ENCODE measurements at regions not wholly inside any gene's neighbourhood (a gene's known extent, or its start where the extent isn't known, plus 50 kb on each side); places are given as distances from the start of the nearest gene placed in this dataset.

GRCh38 chr11:95675585-95675984, 114.0 kb downstream of the FAM76B start:
- no peak for TF ChIP-seq CTCF (conservative IDR thresholded peaks at IDR 0.05; ENCODE audit: low read depth)
- POLR2A ChIA-PET (ENCODE audit: low non-redundant PET) = no interaction called here
- no peak for DNase-seq (ENCODE audit: low spot score)
- no peak overlapping the region for H3K27ac ChIP-seq
- CTCF ChIA-PET = no interaction called here

GRCh38 chr11:95674657-95675358, 114.8 kb downstream of the FAM76B start:
- no peak for DNase-seq (ENCODE audit: low spot score)
- CTCF ChIA-PET = no interaction called here
- H3K27ac ChIP-seq = no peak overlapping the region
- POLR2A ChIA-PET (ENCODE audit: low non-redundant PET) = interaction anchor here (0.6 kb wide), 1 partner anchor 528 kb away, joined by 3 read pairs; no protein-coding TSS in a partner anchor
- no peak for TF ChIP-seq CTCF (conservative IDR thresholded peaks at IDR 0.05; ENCODE audit: low read depth)

- no peak overlapping the region for H3K27ac ChIP-seq
- ChIA-PET POLR2A (ENCODE audit: low non-redundant PET) (no interaction called here), CTCF (no interaction called here)
- TF ChIP-seq CTCF (conservative IDR thresholded peaks at IDR 0.05; ENCODE audit: low read depth) = no peak
- no peak for DNase-seq (ENCODE audit: low spot score)
Observed at GRCh38 chr11:95671768-95672167, 117.8 kb downstream of the FAM76B start.

GRCh38 chr11:95668131-95668530, 121.5 kb downstream of the FAM76B start:
- ChIA-PET POLR2A (ENCODE audit: low non-redundant PET) (no interaction called here), CTCF (interaction anchor here (0.6 kb wide), 1 partner anchor 11 kb away, joined by 3 read pairs; no protein-coding TSS in a partner anchor)
- no peak for DNase-seq (ENCODE audit: low spot score)
- no peak overlapping the region for H3K27ac ChIP-seq
- no peak for TF ChIP-seq CTCF (conservative IDR thresholded peaks at IDR 0.05; ENCODE audit: low read depth)

- no peak overlapping the region for H3K27ac ChIP-seq
- CTCF ChIA-PET = interaction anchor here (0.6 kb wide), 2 partner anchors 45 to 566 kb away, joined by 3 to 4 read pairs; no protein-coding TSS in a partner anchor
- DNase-seq (ENCODE audit: low spot score) = no peak
- POLR2A ChIA-PET (ENCODE audit: low non-redundant PET) = no interaction called here
- no peak for TF ChIP-seq CTCF (conservative IDR thresholded peaks at IDR 0.05; ENCODE audit: low read depth)
Observed at GRCh38 chr11:95661162-95661561, 128.4 kb downstream of the FAM76B start.

- CTCF ChIA-PET = no interaction called here
- no peak for DNase-seq (ENCODE audit: low spot score)
- no peak overlapping the region for H3K27ac ChIP-seq
- POLR2A ChIA-PET (ENCODE audit: low non-redundant PET) = no interaction called here
- TF ChIP-seq CTCF (conservative IDR thresholded peaks at IDR 0.05; ENCODE audit: low read depth) = no peak
Observed at GRCh38 chr11:95660038-95660437, 129.5 kb downstream of the FAM76B start.

Data from RWPE1 (cell line).